ENCODE measurements at regions not wholly inside any gene's neighbourhood (a gene's known extent, or its start where the extent isn't known, plus 50 kb on each side); places are given as distances from the start of the nearest gene placed in this dataset.
"Not testable (repeated sequence)": the region's sequence is repeated elsewhere in the genome, so short reads cannot be mapped to it uniquely, and the experiment has no call there.

GRCh38 chr7:54253036-54253373, 289.2 kb upstream of the VSTM2A start:
- no peaks in the 10 kb centered on the region for H3K27me3 Mint-ChIP-seq (ENCODE audit: low read depth)

GRCh38 chr7:54255242-54255641, 286.9 kb upstream of the VSTM2A start:
- Mint-ChIP-seq H3K9me3 (peaks cover 7% of the 10 kb centered on the region), H3K36me3 (ENCODE audit: low read depth) (no peaks in the 10 kb centered on the region), H3K27me3 (ENCODE audit: low read depth) (no peaks in the 10 kb centered on the region), H3K4me1 (ENCODE audit: low read depth) (no peaks in the 10 kb centered on the region), H3K4me3 (no peak overlapping the region), H3K27ac (no peak overlapping the region)

More at GRCh38 chr7:54253036-54253373, 289.2 kb upstream of the VSTM2A start:
- H3K4me3 Mint-ChIP-seq = no peak overlapping the region
- peaks cover 7% of the 10 kb centered on the region for H3K9me3 Mint-ChIP-seq
- no peaks in the 10 kb centered on the region for H3K4me1 Mint-ChIP-seq (ENCODE audit: low read depth)
- no peaks in the 10 kb centered on the region for H3K36me3 Mint-ChIP-seq (ENCODE audit: low read depth)
- H3K27ac Mint-ChIP-seq = no peak overlapping the region

GRCh38 chr7:54259185-54259584, 283.0 kb upstream of the VSTM2A start:
- no peaks in the 10 kb centered on the region for H3K27me3 Mint-ChIP-seq (ENCODE audit: low read depth)
- H3K9me3 Mint-ChIP-seq = peaks cover 17% of the 10 kb centered on the region
- H3K4me3 Mint-ChIP-seq = no peak overlapping the region
- H3K27ac Mint-ChIP-seq = no peak overlapping the region
- H3K4me1 Mint-ChIP-seq (ENCODE audit: low read depth) = no peaks in the 10 kb centered on the region
- H3K36me3 Mint-ChIP-seq (ENCODE audit: low read depth) = no peaks in the 10 kb centered on the region

GRCh38 chr7:54260941-54261371, 281.2 kb upstream of the VSTM2A start:
- H3K27me3 Mint-ChIP-seq (ENCODE audit: low read depth) = no peaks in the 10 kb centered on the region

GRCh38 chr7:54278847-54279246, 263.3 kb upstream of the VSTM2A start:
- H3K27me3 Mint-ChIP-seq (ENCODE audit: low read depth) = no peaks in the 10 kb centered on the region
- peaks cover 28% of the 10 kb centered on the region for H3K9me3 Mint-ChIP-seq
- no peaks in the 10 kb centered on the region for H3K4me1 Mint-ChIP-seq (ENCODE audit: low read depth)
- H3K4me3 Mint-ChIP-seq = no peak overlapping the region
- no peaks in the 10 kb centered on the region for H3K36me3 Mint-ChIP-seq (ENCODE audit: low read depth)
- no peak overlapping the region for H3K27ac Mint-ChIP-seq

More at GRCh38 chr7:54260941-54261371, 281.2 kb upstream of the VSTM2A start:
- H3K9me3 Mint-ChIP-seq = peaks cover 19% of the 10 kb centered on the region
- no peaks in the 10 kb centered on the region for H3K4me1 Mint-ChIP-seq (ENCODE audit: low read depth)
- no peak overlapping the region for H3K4me3 Mint-ChIP-seq
- H3K36me3 Mint-ChIP-seq (ENCODE audit: low read depth) = no peaks in the 10 kb centered on the region
- no peak overlapping the region for H3K27ac Mint-ChIP-seq

GRCh38 chr7:54292171-54292925, 249.8 kb upstream of the VSTM2A start:
- Mint-ChIP-seq H3K9me3 (peaks cover 34% of the 10 kb centered on the region), H3K4me3 (no peak overlapping the region), H3K4me1 (ENCODE audit: low read depth) (no peaks in the 10 kb centered on the region), H3K27me3 (ENCODE audit: low read depth) (no peaks in the 10 kb centered on the region), H3K36me3 (ENCODE audit: low read depth) (no peaks in the 10 kb centered on the region), H3K27ac (no peak overlapping the region)

GRCh38 chr7:54299426-54299825, 242.7 kb upstream of the VSTM2A start:
- Mint-ChIP-seq H3K4me3 (no peak overlapping the region), H3K9me3 (peaks cover 30% of the 10 kb centered on the region), H3K36me3 (ENCODE audit: low read depth) (no peaks in the 10 kb centered on the region), H3K27me3 (ENCODE audit: low read depth) (no peaks in the 10 kb centered on the region), H3K4me1 (ENCODE audit: low read depth) (no peaks in the 10 kb centered on the region), H3K27ac (no peak overlapping the region)

GRCh38 chr7:54315955-54316354, 226.2 kb upstream of the VSTM2A start:
- not testable (repeated sequence) for H3K9me3 Mint-ChIP-seq; H3K36me3 Mint-ChIP-seq (ENCODE audit: low read depth); H3K4me3 Mint-ChIP-seq; H3K27ac Mint-ChIP-seq; H3K27me3 Mint-ChIP-seq (ENCODE audit: low read depth); H3K4me1 Mint-ChIP-seq (ENCODE audit: low read depth)

GRCh38 chr7:54326592-54327167, 215.5 kb upstream of the VSTM2A start:
- H3K4me1 Mint-ChIP-seq (ENCODE audit: low read depth) = no peaks in the 10 kb centered on the region
- no peak overlapping the region for H3K27ac Mint-ChIP-seq
- no peaks in the 10 kb centered on the region for H3K36me3 Mint-ChIP-seq (ENCODE audit: low read depth)

GRCh38 chr7:54330216-54330800, 211.9 kb upstream of the VSTM2A start:
- Mint-ChIP-seq H3K9me3 (peaks cover 12% of the 10 kb centered on the region), H3K36me3 (ENCODE audit: low read depth) (no peaks in the 10 kb centered on the region), H3K4me3 (no peak overlapping the region), H3K27me3 (ENCODE audit: low read depth) (no peaks in the 10 kb centered on the region), H3K4me1 (ENCODE audit: low read depth) (no peaks in the 10 kb centered on the region), H3K27ac (no peak overlapping the region)

More at GRCh38 chr7:54326592-54327167, 215.5 kb upstream of the VSTM2A start:
- Mint-ChIP-seq H3K9me3 (peaks cover 24% of the 10 kb centered on the region), H3K27me3 (ENCODE audit: low read depth) (no peaks in the 10 kb centered on the region), H3K4me3 (no peak overlapping the region)

- Mint-ChIP-seq H3K27me3 (ENCODE audit: low read depth) (no peaks in the 10 kb centered on the region), H3K36me3 (ENCODE audit: low read depth) (no peaks in the 10 kb centered on the region), H3K4me1 (ENCODE audit: low read depth) (no peaks in the 10 kb centered on the region), H3K27ac (no peak overlapping the region), H3K4me3 (no peak overlapping the region), H3K9me3 (peaks cover 12% of the 10 kb centered on the region)
Measured at GRCh38 chr7:54331311-54331710, 210.9 kb upstream of the VSTM2A start.

GRCh38 chr7:54332301-54332700, 209.9 kb upstream of the VSTM2A start:
- H3K36me3 Mint-ChIP-seq (ENCODE audit: low read depth) = no peaks in the 10 kb centered on the region
- H3K4me1 Mint-ChIP-seq (ENCODE audit: low read depth) = no peaks in the 10 kb centered on the region
- H3K4me3 Mint-ChIP-seq = no peak overlapping the region
- peaks cover 13% of the 10 kb centered on the region for H3K9me3 Mint-ChIP-seq
- no peaks in the 10 kb centered on the region for H3K27me3 Mint-ChIP-seq (ENCODE audit: low read depth)
- H3K27ac Mint-ChIP-seq = no peak overlapping the region

- Mint-ChIP-seq H3K4me1 (ENCODE audit: low read depth) (no peaks in the 10 kb centered on the region), H3K27ac (no peak overlapping the region), H3K27me3 (ENCODE audit: low read depth) (no peaks in the 10 kb centered on the region), H3K9me3 (peaks cover 23% of the 10 kb centered on the region), H3K4me3 (no peak overlapping the region), H3K36me3 (ENCODE audit: low read depth) (no peaks in the 10 kb centered on the region)
Measured at GRCh38 chr7:54333952-54334351, 208.2 kb upstream of the VSTM2A start.

GRCh38 chr7:54336800-54337199, 205.4 kb upstream of the VSTM2A start:
- no peak overlapping the region for H3K27ac Mint-ChIP-seq
- peaks cover 20% of the 10 kb centered on the region for H3K9me3 Mint-ChIP-seq
- H3K4me3 Mint-ChIP-seq = no peak overlapping the region
- no peaks in the 10 kb centered on the region for H3K36me3 Mint-ChIP-seq (ENCODE audit: low read depth)
- no peaks in the 10 kb centered on the region for H3K27me3 Mint-ChIP-seq (ENCODE audit: low read depth)
- no peaks in the 10 kb centered on the region for H3K4me1 Mint-ChIP-seq (ENCODE audit: low read depth)

- H3K27ac Mint-ChIP-seq = no peak overlapping the region
- peaks cover 20% of the 10 kb centered on the region for H3K9me3 Mint-ChIP-seq
- no peaks in the 10 kb centered on the region for H3K4me1 Mint-ChIP-seq (ENCODE audit: low read depth)
- no peak overlapping the region for H3K4me3 Mint-ChIP-seq
- H3K27me3 Mint-ChIP-seq (ENCODE audit: low read depth) = no peaks in the 10 kb centered on the region
- H3K36me3 Mint-ChIP-seq (ENCODE audit: low read depth) = no peaks in the 10 kb centered on the region
Measured at GRCh38 chr7:54337466-54337865, 204.7 kb upstream of the VSTM2A start.
